ENCODE measurements at regions not wholly inside any gene's neighbourhood (a gene's known extent, or its start where the extent isn't known, plus 50 kb on each side); places are given as distances from the start of the nearest gene placed in this dataset.

DNA sequence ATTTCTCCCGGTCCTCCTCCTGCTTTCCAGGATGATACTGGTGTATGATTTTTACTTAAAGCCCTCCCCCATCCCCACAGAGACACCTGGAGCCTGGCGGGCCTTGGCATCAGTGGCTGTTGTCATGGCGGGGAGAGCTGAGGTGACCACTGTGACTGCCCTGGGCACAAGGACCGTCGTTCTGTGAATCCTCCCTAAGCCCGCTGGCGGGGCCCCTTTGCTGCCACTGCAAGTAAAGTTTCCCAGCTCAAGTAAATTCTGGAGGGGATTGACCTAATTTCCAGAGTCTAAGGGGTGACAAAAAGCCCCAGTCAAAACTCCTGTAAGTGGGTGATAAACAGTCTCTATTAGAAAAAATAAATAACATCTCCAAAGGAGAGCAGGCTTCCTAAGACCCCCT lies 393.2 kb upstream of the PODXL start:
- H4K20me1 ChIP-seq = no peaks in the 10 kb centered on the region
- no peaks in the 10 kb centered on the region for H3K36me3 ChIP-seq
- H3K4me1 ChIP-seq = peaks cover 13% of the 10 kb centered on the region
- no peak overlapping the region for H3K9ac ChIP-seq
- no peaks in the 10 kb centered on the region for H3K9me3 ChIP-seq
- no peak overlapping the region for H3K4me3 ChIP-seq
- H3K27me3 ChIP-seq = no peaks in the 10 kb centered on the region
- H3K27ac ChIP-seq = no peak overlapping the region
- TF ChIP-seq Cebpa-rat (IDR thresholded peaks at IDR 0.05) = no peak
- no peak overlapping the region for H3K4me2 ChIP-seq

DNA sequence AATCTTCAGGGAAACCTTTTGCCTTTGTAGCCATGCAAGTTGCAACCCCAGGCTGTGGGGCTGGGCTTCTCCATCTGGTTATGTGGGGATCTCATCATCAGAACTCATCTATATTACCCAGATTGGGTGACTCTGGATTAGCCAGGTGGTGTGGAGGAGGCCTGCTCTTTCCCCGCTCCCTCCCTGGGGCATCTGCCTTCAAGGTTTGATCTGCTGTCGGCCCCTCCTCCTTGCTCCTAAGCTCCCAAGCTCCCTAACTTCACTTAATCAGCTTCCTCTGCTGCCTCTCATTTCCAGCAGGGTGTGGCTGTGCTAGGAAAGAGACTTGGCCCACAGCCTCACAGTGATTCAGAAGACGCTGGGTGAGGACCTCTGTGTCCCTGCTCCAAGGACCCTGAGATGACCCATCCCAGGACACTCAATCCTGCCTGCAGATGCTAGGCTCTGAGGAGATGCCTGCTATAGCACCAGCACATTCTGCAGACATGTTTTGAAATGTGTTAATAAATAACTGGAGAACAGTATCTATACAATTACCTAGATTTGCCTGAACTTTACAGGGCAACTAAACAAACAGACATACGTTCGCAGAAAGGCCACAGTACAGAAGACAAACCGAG lies 392.1 kb upstream of the PODXL start:
- no peak for TF ChIP-seq Cebpa-rat (IDR thresholded peaks at IDR 0.05)
- no peaks in the 10 kb centered on the region for H3K36me3 ChIP-seq
- peaks cover 13% of the 10 kb centered on the region for H3K4me1 ChIP-seq
- no peak overlapping the region for H3K4me3 ChIP-seq
- no peaks in the 10 kb centered on the region for H3K9me3 ChIP-seq
- no peak overlapping the region for H3K9ac ChIP-seq
- H3K27me3 ChIP-seq = no peaks in the 10 kb centered on the region
- no peaks in the 10 kb centered on the region for H4K20me1 ChIP-seq
- H3K27ac ChIP-seq = no peak overlapping the region
- no peak overlapping the region for H3K4me2 ChIP-seq

- Histone ChIP-seq H3K27ac (no peak overlapping the region), H3K4me2 (no peak overlapping the region), H3K27me3 (no peaks in the 10 kb centered on the region), H3K4me3 (no peak overlapping the region), H3K4me1 (peaks cover 13% of the 10 kb centered on the region), H3K9me3 (no peaks in the 10 kb centered on the region), H3K9ac (no peak overlapping the region), H4K20me1 (no peaks in the 10 kb centered on the region), H3K36me3 (no peaks in the 10 kb centered on the region)
- TF ChIP-seq Cebpa-rat (IDR thresholded peaks at IDR 0.05) = no peak
Observed at GRCh38 chr7:131947661-131948060, 391.2 kb upstream of the PODXL start.

DNA sequence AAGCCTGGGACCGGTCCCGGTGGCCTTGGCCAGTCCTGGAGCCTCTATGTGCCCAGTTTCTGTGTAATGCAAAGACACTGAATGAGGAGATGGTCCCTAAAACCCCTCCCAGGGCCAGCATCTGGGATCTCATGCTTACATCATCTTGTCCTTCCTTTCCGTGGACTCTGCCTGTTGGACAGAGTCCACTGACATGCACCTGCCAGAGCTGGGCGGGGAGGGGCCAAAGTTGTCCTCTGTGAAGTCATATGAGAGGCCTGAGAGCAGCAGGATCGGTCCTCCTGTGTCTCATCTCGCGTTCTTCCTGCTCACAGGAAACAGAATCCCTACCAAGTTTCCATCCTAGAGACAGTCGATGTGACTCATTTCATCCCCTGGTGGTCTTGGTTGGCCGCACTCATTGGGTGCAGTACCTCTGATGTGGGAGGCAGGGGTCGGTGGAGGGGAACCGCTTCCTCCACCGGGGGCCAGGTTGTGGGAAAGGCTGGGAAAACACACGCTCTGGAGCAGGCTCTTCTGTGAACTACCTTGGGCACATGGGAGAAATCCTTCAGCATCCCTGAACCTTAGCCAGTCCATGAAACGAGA lies 389.6 kb upstream of the PODXL start:
- Histone ChIP-seq H3K9ac (no peak overlapping the region), H3K4me2 (peak overlapping the region; percentile 80), H3K27me3 (no peaks in the 10 kb centered on the region), H3K27ac (no peak overlapping the region), H3K4me1 (peaks cover 13% of the 10 kb centered on the region), H3K36me3 (no peaks in the 10 kb centered on the region), H3K4me3 (peak overlapping the region; percentile 38; the same call in 1 of the 2 replicates), H4K20me1 (no peaks in the 10 kb centered on the region), H3K9me3 (peaks cover 6% of the 10 kb centered on the region; the same call in 1 of the 2 replicates)
- no peak for TF ChIP-seq Cebpa-rat (IDR thresholded peaks at IDR 0.05)

DNA sequence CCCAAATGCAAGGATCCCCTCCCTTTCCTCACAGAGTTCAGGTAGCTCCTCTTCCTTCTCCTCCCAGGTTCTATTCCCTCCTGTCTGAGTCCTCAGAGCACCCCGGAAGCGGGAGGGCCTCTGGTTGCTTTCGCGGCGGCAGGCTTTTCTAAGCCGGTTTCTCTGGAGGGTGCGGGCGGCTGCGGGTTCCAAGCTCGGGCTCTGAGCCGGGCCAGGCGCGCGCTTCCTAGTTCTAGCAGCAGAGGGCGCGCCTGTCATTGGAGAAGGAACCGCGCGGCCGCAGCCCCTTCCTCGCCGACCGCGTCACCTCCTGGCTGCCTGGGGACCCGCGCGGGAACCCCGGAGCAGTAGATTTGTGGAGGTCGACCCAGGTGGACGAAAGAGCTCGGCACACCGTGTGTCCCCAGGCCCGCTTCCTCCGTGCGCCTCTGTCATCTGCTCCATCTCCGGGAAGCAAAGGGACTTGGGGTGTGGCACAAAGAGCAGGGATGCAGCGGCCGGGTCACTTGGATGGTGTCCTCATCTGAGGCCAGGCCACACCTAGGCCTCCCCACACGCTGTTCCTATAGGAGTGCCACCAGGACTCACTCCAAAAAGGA lies 389.0 kb upstream of the PODXL start:
- no peak for TF ChIP-seq Cebpa-rat (IDR thresholded peaks at IDR 0.05)
- H3K4me3 ChIP-seq = peak overlapping the region; percentile 38
- no peak overlapping the region for H3K9ac ChIP-seq
- H4K20me1 ChIP-seq = no peaks in the 10 kb centered on the region
- H3K4me2 ChIP-seq = peak overlapping the region; percentile 80
- peaks cover 6% of the 10 kb centered on the region; the same call in 1 of the 2 replicates for H3K9me3 ChIP-seq
- H3K36me3 ChIP-seq = no peaks in the 10 kb centered on the region
- H3K27me3 ChIP-seq = no peaks in the 10 kb centered on the region
- no peak overlapping the region for H3K27ac ChIP-seq
- peaks cover 13% of the 10 kb centered on the region for H3K4me1 ChIP-seq

GRCh38 chr7:131944556-131945069 lies 388.2 kb upstream of the PODXL start:
- H3K27ac ChIP-seq = no peak overlapping the region
- peaks cover 13% of the 10 kb centered on the region for H3K4me1 ChIP-seq
- H3K9me3 ChIP-seq = peaks cover 6% of the 10 kb centered on the region; the same call in 1 of the 2 replicates
- H3K4me3 ChIP-seq = no peak overlapping the region
- H4K20me1 ChIP-seq = no peaks in the 10 kb centered on the region
- no peaks in the 10 kb centered on the region for H3K36me3 ChIP-seq
- TF ChIP-seq Cebpa-rat (IDR thresholded peaks at IDR 0.05) = no peak
- H3K4me2 ChIP-seq = no peak overlapping the region
- no peak overlapping the region for H3K9ac ChIP-seq
- H3K27me3 ChIP-seq = no peaks in the 10 kb centered on the region

- no peak overlapping the region for H3K9ac ChIP-seq
- no peaks in the 10 kb centered on the region for H4K20me1 ChIP-seq
- H3K27ac ChIP-seq = no peak overlapping the region
- peaks cover 13% of the 10 kb centered on the region for H3K4me1 ChIP-seq
- TF ChIP-seq Cebpa-rat (IDR thresholded peaks at IDR 0.05) = no peak
- no peak overlapping the region for H3K4me2 ChIP-seq
- H3K36me3 ChIP-seq = no peaks in the 10 kb centered on the region
- no peaks in the 10 kb centered on the region for H3K27me3 ChIP-seq
- peaks cover 6% of the 10 kb centered on the region; the same call in 1 of the 2 replicates for H3K9me3 ChIP-seq
- no peak overlapping the region for H3K4me3 ChIP-seq
Observed at GRCh38 chr7:131943646-131944045, 387.2 kb upstream of the PODXL start.

DNA sequence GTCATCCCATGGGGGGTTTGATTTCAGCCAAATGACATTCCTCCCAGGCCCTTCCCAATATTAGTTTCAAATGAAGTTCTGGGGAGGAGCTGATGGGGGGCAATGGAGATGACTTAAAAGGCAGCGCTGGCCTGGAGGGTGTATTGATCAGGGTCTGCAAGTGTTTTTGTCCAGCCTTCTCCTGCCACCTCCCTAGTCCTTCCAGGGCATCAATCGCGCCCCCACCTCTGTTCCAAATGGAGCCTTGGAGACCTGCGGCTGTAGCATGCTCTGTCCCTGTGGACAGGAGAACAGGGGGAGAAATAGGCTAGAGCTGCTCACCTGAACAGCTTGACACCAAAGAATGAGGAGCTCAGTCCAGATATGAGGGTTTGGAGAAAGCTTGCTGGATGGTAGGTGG lies 386.8 kb upstream of the PODXL start:
- H3K27me3 ChIP-seq = no peaks in the 10 kb centered on the region
- H3K4me1 ChIP-seq = peaks cover 13% of the 10 kb centered on the region
- no peak overlapping the region for H3K4me2 ChIP-seq
- no peak for TF ChIP-seq Cebpa-rat (IDR thresholded peaks at IDR 0.05)
- no peak overlapping the region for H3K4me3 ChIP-seq
- H3K9ac ChIP-seq = no peak overlapping the region
- H3K9me3 ChIP-seq = peaks cover 6% of the 10 kb centered on the region; the same call in 1 of the 2 replicates
- H3K27ac ChIP-seq = no peak overlapping the region
- no peaks in the 10 kb centered on the region for H4K20me1 ChIP-seq
- no peaks in the 10 kb centered on the region for H3K36me3 ChIP-seq

- no peaks in the 10 kb centered on the region for H4K20me1 ChIP-seq
Observed at GRCh38 chr7:131942287-131943150, 386.1 kb upstream of the PODXL start.

More at GRCh38 chr7:131942287-131943150, 386.1 kb upstream of the PODXL start:
- Histone ChIP-seq H3K27me3 (no peaks in the 10 kb centered on the region), H3K9me3 (peaks cover 6% of the 10 kb centered on the region; the same call in 1 of the 2 replicates), H3K9ac (no peak overlapping the region), H3K4me3 (no peak overlapping the region), H3K27ac (no peak overlapping the region), H3K4me2 (no peak overlapping the region), H3K4me1 (peaks cover 13% of the 10 kb centered on the region), H3K36me3 (no peaks in the 10 kb centered on the region)
- TF ChIP-seq Cebpa-rat (IDR thresholded peaks at IDR 0.05) = peak; percentile 41; the same call in 1 of the 2 replicates

Measured in BLaER1 (cell line).